GM19023 (cell line): ENCODE measurements at regions not wholly inside any gene's neighbourhood (a gene's known extent, or its start where the extent isn't known, plus 50 kb on each side); places are given as distances from the start of the nearest gene placed in this dataset.
"Not testable (repeated sequence)": the region's sequence is repeated elsewhere in the genome, so short reads cannot be mapped to it uniquely, and the experiment has no call there.

ENCODE experiments used
- ATAC-seq: cut with Tn5 transposase; IDR thresholded peaks from one replicate; pipeline ENCODE4 v1.9.1; 2021; ENCODE audit warnings: mild to moderate bottlenecking, moderate library complexity; ENCODE audit not compliant: unreplicated experiment

DNA sequence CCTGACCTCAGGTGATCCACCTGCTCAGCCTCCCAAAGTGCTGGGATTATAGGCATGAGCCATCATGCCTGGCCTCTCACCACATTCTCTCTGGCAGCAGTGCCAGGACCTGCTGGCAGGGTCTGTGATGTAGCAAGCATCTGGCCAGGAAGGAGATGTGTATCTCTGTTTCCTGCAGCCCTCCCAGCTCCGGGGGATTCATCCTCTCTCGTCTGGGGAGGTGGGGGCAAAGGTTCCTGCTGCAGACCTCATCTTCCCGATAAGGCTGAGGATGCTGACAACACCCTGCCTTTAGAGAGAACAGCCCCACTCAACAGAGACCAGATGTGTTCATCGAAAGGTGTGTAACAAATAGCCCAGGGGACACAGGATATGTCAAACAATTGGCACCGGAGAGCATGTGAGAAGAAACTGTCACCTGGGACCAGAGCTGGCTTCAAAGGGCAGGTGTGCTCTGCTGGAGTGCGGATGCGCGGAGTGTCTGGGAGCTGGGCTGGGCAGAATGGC is 54.8 kb upstream of the SEC14L1 start:
- ATAC-seq: no peak

DNA sequence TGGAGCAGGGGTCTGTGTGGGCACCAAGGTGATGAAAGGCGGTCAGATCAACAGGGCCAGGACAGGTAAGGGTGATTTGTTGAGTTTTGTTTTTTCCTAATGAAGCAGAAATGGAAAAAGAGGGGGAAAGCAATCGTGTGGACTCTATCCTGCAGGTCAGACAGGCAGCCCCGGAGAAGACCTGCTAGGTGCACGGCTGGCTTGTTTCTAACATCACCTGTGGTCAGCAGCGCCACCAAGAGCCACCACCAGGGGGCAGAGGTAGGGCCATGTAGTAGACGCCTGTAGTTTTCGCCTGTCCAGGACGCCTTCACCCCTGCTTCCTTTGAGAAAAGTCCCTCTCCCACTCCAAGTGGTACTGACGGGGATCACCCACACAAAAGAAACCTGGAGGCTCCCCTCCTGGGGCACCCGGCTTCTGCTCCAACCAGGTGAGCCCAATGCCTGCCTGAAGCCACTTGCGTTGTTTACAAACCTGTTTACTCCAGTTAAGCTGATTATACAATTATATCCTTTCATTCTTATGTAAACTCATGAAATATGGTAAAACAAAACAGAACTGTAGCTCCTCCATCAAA is 54.2 kb upstream of the SEC14L1 start:
- ATAC-seq: no peak

DNA sequence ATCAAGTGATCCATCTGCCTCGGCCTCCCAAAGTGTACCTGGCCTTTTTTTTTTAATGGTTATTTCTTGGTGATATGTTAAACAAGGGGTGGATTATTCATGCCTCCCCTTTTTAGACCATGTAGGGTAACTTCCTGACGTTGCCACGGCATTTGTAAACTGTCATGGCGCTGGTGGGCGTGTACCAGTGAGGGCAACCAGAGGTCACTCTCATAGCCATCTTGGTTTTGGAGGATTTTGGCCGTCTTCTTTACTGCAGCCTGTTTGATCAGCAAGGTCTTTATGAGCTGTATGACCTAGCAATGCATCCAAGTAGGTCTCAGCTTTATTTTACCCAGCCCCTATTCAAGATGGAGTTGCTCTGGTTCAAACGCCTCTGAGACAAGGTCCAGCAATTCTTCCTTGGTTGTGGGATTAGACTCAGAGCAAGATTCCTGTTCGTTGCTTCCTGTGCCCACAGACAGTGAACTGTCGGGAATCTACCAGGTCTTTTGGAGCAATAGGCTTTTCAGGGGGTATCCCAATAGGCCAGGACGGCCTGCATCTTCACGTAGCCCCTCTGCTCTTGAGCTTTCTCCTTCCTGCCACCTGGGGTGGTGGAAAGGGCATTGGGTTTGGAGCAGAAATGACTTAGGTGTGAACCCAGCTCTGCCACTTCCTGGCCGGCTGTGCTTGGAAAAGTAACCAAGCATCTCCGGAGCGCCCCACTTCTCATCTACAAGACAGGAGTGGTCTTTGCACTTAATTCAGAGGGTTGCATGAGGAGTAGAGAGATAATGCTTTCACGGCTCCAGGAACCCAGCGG is 52.9 kb upstream of the SEC14L1 start:
- ATAC-seq: no peak

DNA sequence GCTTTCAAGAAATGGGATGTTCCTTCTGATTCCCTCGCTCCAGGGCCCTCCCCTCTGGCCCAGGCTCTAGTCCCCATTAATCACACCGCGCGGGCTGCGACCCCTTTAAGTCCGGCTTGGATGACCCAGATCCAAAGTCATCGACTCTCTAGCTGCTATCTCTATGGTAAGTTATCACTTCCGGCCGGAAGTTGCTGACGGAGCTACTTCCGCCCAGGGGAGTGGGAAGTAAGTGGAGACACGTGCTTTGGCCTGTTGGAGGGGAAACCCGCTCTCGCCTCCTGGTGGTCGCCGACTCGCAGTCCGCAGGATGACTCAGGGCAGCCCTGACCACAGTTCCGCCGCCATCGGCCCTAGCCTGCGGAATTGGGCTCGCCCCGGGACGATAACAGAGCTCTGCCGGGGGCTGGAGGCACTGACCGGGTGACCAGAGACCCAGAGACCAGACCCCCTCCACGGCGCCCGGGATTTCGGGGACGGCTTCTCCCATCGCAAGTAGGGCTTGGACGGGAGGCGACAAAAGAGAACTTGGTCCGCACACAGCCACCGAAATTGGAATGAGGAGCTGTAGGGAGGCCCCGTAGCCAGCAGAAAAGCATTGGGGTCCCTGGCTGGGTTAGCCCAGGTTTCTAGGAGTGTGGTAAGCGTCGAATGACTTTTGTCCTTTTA is 52.2 kb upstream of the SEC14L1 start:
- peak; percentile 84 for ATAC-seq

DNA sequence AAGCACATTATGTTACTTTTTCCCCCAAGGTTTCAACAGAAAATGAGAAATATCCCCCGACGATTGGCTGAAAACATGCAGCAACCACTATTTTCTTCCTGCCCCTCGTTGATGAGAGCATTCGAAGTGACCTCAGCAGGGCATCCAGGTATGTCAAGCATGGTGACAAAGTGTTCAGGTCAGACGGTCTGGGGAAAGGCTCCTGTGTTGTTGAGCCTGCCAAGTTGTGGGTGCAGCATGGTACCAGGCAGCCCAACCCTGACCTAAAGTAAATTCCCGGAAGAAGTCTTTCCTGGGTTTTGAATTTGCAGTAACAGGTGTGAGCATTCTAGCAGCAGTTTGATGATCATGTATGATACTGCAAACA is 51.7 kb upstream of the SEC14L1 start:
- ATAC-seq: no peak

DNA sequence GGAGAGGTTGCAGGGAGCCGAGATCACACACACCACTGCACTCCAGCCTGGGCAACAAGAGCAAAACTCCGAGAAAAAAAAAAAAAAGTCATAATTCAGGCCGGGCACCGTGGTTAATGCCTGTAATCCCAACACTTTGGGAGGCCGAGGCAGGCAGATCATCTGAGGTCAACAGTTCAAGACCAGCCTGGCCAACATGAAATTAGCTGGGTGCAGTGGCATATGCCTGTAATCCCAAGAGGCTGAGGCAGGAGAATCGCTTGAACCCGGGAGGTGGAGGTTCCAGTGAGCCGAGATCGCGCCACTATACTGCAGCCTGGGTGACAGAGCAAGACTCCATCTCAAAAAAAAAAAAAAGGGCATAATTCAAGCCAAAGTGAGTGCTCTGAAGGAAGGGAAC is 50.8 kb upstream of the SEC14L1 start:
- ATAC-seq: not testable (repeated sequence)

DNA sequence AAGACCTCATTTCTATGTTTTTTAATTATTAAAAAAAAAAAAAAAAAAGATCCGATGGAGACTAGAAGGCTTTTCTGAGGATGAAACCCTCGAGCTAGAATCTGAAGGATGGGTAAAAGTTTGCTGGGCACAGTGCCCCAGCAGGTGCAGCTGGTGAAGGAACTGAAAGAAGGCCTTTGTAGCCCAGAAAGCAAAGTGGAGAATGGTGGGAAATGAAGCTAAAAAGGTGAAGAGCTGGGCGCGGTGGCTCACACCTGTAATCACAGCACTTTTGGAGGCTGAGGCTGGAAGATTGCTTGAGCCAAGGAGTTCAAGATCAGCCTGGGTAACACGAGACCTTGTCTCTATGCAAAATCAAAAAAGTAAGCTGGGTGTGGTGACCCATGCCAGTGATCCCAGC is 50.3 kb upstream of the SEC14L1 start:
- ATAC-seq: no peak
